IMR-90 (cell line): ENCODE measurements at regions not wholly inside any gene's neighbourhood (a gene's known extent, or its start where the extent isn't known, plus 50 kb on each side); places are given as distances from the start of the nearest gene placed in this dataset.

ENCODE experiments used
- CEBPB ChIP-seq: IDR thresholded peaks from 2 replicates; pipeline ENCODE4 v1.6.1; 2012; ENCODE audit warnings: low read depth, low read length, improper control_type of control experiment
- CTCF ChIP-seq: conservative IDR thresholded peaks from 2 replicates; pipeline ENCODE4 v1.5.1; 2012; ENCODE audit warnings: mild to moderate bottlenecking, low read depth, low read length, improper control_type of control experiment
- MAFK ChIP-seq: IDR thresholded peaks from 2 replicates; pipeline ENCODE4 v1.6.1; 2012; ENCODE audit warnings: low read depth, low read length, improper control_type of control experiment
- POLR2A ChIP-seq: IDR thresholded peaks from 2 replicates; pipeline ENCODE4 v1.6.1; 2012; ENCODE audit warnings: mild to moderate bottlenecking, low read depth, low read length

- TF ChIP-seq CEBPB = no peak
- no peak for TF ChIP-seq CTCF
- TF ChIP-seq MAFK = no peak
- no peak for TF ChIP-seq POLR2A
Measured at GRCh38 chr20:9926007-9926406, 87.1 kb upstream of the PAK5 start.
